ENCODE measurements at regions not wholly inside any gene's neighbourhood (a gene's known extent, or its start where the extent isn't known, plus 50 kb on each side); places are given as distances from the start of the nearest gene placed in this dataset.

DNA sequence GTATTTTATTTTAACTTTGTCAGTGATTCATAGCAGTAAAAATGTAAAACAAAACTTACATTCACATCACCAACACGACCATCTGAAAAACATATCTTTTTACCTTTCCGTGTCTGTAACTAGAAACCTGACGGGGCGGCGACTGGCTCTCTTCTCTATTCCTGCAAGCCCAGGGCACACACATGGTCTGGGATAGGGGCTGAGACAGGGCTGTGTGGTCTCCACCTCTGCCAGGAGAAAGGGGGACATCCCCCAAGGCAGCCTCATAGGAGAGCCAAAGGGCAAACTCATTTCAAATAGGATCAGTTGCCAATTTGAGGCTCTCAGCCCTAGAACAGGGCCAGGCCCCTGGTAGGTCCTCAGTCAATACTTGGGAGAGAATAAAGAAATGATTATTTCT, 359.4 kb downstream of the TCERG1L start:
- Histone ChIP-seq H2BK120ac (ENCODE audit: low read depth, low read length, poor library complexity, severe bottlenecking) (no peak overlapping the region), H3K79me2 (ENCODE audit: insufficient read depth, low read length) (no peaks in the 10 kb centered on the region), H2BK12ac (ENCODE audit: insufficient read length, low read depth, low read length) (no peak overlapping the region), H2BK20ac (ENCODE audit: low read depth, low read length, poor library complexity, severe bottlenecking) (no peak overlapping the region), H3K18ac (ENCODE audit: insufficient read length, low read depth, low read length) (no peak overlapping the region), H3K27ac (ENCODE audit: insufficient read length, low read depth, low read length) (no peak overlapping the region), H3K23ac (ENCODE audit: insufficient read length, low read depth, low read length) (no peak overlapping the region), H2AK5ac (ENCODE audit: insufficient read length, low read length) (no peak overlapping the region), H3K4me2 (ENCODE audit: insufficient read depth, insufficient read length, low read length) (no peak overlapping the region), H4K5ac (ENCODE audit: insufficient read length, low read depth, low read length) (no peak overlapping the region), H3K4ac (ENCODE audit: low read depth, low read length) (no peak overlapping the region), H3T11ph (ENCODE audit: low read length) (no peak overlapping the region), H2BK5ac (ENCODE audit: insufficient read length, low read length) (no peak overlapping the region), H3K23me2 (ENCODE audit: insufficient read length, low read depth, low read length, poor library complexity, severe bottlenecking) (no peaks in the 10 kb centered on the region), H4K8ac (replicated peaks; ENCODE audit: insufficient read length, low read depth, low read length) (no peak overlapping the region), H4K20me1 (ENCODE audit: control insufficient read depth, insufficient read depth, insufficient read length) (no peaks in the 10 kb centered on the region), H3K27me3 (ENCODE audit: insufficient read depth, low read length) (no peaks in the 10 kb centered on the region), H4K91ac (ENCODE audit: insufficient read length, low read depth, low read length) (no peak overlapping the region), H3K9me3 (ENCODE audit: control insufficient read depth, low read depth, low read length) (no peaks in the 10 kb centered on the region), H3K56ac (ENCODE audit: insufficient read length, low read depth, low read length) (no peak overlapping the region), H3K4me1 (ENCODE audit: insufficient read depth, low read length) (no peaks in the 10 kb centered on the region), H3K79me1 (ENCODE audit: insufficient read depth, low read depth, low read length, poor library complexity, severe bottlenecking) (no peaks in the 10 kb centered on the region), H2BK15ac (ENCODE audit: low read depth, low read length) (no peak overlapping the region), H3K14ac (ENCODE audit: insufficient read depth, low read length) (no peak overlapping the region), H3K9ac (ENCODE audit: extremely low read depth, insufficient read length, low read length) (no peak overlapping the region), H2AFZ (ENCODE audit: low read length) (no peak overlapping the region)
- Mint-ChIP-seq H3K4me1 (peaks cover 7 to 9% of the 10 kb centered on the region in 2 experiments), H3K4me3 (no peak overlapping the region; a peak in 1 of 5 replicates), H3K27me3 (ENCODE audit: low read depth) (no peaks in the 10 kb centered on the region; the same call in 1 of the 2 replicates), H3K36me3 (ENCODE audit: insufficient read depth in 1 of 3, low read depth in 3 of 3) (no peaks in the 10 kb centered on the region; a peak in 1 of 7 replicates), H3K27ac (no peak overlapping the region), H3K9me3 (no peaks in the 10 kb centered on the region)
- 100% methylated on average over 2 of the region's 5 CpGs for WGBS (ENCODE audit: extremely low coverage, insufficient read length, low lambda C conversion rate)
- TF ChIP-seq, protein P1, sequence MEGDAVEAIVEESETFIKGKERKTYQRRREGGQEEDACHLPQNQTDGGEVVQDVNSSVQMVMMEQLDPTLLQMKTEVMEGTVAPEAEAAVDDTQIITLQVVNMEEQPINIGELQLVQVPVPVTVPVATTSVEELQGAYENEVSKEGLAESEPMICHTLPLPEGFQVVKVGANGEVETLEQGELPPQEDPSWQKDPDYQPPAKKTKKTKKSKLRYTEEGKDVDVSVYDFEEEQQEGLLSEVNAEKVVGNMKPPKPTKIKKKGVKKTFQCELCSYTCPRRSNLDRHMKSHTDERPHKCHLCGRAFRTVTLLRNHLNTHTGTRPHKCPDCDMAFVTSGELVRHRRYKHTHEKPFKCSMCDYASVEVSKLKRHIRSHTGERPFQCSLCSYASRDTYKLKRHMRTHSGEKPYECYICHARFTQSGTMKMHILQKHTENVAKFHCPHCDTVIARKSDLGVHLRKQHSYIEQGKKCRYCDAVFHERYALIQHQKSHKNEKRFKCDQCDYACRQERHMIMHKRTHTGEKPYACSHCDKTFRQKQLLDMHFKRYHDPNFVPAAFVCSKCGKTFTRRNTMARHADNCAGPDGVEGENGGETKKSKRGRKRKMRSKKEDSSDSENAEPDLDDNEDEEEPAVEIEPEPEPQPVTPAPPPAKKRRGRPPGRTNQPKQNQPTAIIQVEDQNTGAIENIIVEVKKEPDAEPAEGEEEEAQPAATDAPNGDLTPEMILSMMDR (conservative IDR thresholded peaks at IDR 0.05), result no peak
- DNase-seq, result no peak

Data from H9 (cell line).